ENCODE measurements at regions not wholly inside any gene's neighbourhood (a gene's known extent, or its start where the extent isn't known, plus 50 kb on each side); places are given as distances from the start of the nearest gene placed in this dataset.

DNA sequence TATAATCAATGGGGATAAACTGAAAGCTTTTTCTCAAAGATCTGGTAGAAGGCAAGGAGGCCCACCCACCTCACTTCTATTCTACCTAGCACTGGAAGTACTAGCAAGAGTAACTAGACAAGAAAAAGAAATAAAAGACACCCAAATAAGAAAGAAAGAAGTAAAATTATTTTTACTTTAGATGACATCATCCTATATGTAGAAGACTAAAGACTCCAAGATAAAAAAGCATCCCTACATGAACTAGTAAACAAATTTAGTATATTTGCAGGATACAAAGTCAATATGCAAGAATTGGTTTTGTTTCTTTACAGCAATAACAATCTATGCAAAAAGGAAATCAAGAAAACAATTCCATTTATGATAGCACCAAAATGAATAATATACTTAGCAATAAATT is 201.5 kb upstream of the KIRREL3 start:
- DNase-seq (ENCODE audit: low read depth in 1 of 2, low spot score in 1 of 2), result no peak

DNA sequence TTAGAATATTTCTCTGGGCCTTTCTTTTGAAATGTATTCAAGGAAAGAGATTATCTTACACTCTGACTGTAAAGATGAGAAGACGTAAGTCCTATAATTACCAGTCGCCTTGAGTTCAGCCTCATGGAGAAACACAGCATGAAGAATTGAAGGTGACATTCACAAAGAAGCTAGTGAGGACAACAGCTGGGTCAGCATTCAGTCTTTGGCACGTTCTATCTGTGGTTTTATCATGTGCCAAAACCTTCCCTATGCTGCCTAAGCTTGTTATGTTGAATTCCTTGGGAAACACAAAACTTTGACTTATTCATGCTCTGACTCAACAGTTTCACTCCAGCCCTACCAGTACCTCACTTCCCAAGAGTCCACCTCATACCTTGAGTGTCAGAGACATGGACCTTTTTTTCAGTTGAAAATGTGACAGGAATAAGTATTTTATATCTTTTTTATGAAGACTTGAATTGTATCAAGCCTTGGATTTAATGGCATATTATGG is 198.8 kb upstream of the KIRREL3 start:
- no peak for DNase-seq (ENCODE audit: low read depth in 1 of 2, low spot score in 1 of 2)

DNA sequence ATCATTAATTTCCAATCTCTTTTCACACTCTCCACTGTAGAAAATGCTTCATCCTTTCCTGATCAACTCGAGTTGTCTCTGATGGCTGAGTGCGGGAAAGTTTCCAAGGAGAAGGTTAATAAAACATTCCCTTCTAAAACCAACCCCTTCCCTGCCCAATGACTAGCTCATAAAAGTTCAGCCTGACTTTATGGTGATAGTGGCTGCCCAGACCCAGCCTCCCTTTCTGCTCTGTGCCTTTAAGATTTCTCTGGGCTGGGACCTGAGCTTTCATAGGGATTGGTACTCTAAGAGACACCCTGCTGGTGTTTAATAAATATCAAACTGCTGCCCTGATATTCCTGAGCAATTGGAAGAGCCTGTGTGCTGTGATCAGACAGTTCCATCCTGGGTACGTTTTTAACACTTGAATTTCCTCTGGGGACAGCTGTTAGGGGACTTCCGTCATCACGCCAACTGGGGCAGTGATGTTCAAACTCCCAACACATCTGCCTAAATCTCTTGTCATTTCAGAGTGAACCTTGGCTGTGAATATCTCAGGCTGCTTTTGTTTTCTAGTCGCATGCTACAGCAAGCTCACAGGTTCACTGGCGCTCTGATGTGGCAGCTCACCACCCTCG is 195.0 kb upstream of the KIRREL3 start:
- no peak for DNase-seq (ENCODE audit: low read depth in 1 of 2, low spot score in 1 of 2)

DNA sequence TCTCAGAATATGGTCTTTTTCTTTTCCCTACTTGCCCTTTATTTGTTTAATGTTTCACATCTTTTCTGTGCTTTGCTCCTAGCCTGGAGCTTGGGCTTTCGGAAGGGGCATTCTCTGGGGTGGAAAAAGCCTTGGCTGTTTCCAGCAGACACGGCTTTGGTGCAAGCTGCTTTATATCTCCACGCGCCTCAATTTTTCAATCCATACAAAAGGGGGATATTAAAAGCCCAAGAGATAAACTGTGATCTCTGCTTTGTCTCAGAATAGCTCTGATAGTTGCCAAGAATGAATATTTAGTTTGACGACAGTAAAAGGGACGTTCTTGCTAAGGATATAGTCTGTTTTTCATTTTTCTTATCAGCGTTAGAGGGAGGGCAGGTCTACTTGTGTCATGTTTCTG is 194.0 kb upstream of the KIRREL3 start:
- no peak for DNase-seq (ENCODE audit: low read depth in 1 of 2, low spot score in 1 of 2)

DNA sequence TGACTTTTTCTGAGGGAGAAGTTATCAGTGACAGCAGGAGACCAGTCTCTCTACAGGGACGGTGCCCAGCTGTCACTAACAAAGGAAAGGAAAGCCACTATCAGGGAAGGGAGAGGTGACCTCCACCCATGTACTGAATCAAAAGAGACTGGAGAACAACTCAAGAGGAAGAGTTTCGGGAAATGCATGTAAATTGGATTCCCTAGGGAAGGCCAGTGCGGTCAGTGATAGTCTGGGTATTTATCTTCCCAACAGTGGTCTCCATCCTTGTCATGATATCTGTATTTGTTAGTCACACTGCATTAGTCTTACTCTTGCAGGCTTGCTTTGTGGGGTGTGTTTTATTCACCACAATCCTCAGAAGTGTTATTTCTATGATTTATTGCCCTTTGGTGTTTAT is 193.4 kb upstream of the KIRREL3 start:
- no peak for DNase-seq (ENCODE audit: low read depth in 1 of 2, low spot score in 1 of 2)

DNA sequence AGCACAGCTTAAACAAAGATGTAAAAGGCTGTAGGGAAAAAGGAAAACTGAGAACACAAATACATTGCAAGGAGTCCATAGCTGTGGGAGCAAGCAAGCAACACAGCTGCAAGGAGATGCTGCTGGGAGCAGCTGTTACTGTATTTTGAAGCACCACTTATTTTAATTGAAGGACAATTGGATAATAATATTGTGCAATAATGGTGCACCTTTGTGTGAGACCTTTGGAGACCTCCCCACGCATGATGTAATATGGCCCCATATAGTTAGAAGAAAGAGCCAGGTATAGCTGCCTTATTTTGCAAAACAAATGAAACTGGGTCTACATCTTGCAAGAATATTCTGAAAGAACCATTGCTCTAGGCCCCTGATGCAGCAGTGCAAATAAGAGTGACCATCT is 191.1 kb upstream of the KIRREL3 start:
- no peak for DNase-seq (ENCODE audit: low read depth in 1 of 2, low spot score in 1 of 2)

DNA sequence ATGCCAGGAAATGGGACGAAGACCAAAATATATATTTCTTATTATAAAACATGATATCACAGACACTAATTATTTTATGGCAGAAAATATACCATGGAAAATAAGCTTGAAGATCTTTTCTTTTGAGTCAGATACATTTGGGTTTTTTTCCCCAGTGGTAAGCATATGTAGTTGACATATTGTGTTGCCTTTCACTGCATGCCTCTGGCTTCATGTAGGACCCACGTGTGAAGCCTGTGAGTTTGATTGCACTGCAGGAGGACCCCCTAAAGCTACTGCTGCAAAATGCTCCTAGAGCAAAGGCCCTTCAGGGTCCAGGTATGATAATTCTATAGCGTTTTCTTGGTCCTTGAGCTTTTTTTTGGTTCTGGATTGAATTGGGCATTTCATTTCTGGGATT is 190.7 kb upstream of the KIRREL3 start:
- no peak for DNase-seq (ENCODE audit: low read depth in 1 of 2, low spot score in 1 of 2)

DNA sequence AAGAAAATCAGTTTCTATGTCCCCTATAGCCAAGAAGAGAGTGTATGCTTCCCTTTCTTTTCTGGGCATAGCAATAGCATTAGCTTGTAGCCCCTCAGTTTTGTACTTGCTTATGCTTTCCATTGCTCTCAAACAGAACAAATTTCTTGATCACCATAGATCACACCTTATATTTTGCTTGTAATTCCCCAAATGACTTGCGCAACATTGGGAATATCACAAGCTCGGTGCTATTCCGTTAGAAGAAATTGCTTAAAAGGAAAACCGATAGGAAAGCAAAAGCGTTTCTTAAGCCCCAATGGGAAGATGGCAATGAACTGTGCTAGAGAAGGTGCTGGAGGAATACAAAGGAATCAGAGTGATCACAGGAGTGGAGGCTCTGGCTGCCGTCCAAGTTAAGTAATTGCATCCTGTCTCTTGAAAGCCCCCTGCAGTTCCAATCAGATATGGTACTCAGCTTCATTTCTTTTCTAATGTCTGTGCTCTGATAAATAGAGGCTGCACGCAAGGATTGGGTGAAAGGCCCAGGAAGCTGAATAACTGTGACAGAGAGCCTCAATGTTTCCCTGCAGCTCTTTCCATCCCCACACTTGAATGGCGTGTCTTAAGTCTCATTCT is 182.1 kb upstream of the KIRREL3 start:
- DNase-seq (ENCODE audit: low read depth in 1 of 2, low spot score in 1 of 2), result no peak

DNA sequence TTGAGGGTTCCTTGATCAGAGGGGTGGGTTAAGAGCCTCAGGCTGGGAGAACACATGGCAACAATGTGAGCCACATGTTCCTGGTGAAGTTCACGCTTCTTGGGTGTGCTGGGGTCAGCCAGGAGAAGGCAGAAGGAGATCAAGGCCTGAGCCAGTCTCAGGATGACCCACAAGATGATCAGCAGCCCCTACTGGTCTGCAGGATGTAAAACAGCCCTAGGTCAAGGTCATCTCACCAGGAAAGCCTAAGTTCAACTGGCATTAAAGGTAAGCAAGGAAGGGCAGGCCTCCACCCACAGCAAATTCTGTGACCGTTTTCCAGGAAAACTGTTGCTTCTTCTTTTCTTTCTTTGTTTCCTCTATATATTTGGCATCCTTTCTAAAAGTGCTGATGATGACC is 156.7 kb upstream of the KIRREL3 start:
- no peak for DNase-seq (ENCODE audit: low read depth in 1 of 2, low spot score in 1 of 2)

DNA sequence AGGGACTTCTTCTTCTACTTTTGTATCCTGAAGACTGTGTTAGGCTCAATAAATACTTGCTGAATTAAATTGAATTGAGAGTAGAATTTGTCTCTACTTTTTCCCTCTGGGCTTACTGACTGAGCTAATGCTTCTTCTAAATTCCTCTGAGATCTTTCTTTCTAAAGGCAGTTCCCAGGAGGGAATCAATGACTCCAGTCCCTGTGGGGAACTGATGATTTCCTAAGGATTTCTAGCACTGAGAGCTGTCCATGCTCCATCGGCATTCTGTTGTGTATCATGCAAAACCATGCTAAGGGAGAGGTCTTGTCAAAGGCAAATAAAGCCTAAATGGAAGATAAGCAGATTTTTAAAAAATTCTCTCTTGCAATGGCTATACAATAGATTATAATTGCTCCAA is 148.8 kb upstream of the KIRREL3 start:
- no peak for DNase-seq (ENCODE audit: low read depth in 1 of 2, low spot score in 1 of 2)

DNA sequence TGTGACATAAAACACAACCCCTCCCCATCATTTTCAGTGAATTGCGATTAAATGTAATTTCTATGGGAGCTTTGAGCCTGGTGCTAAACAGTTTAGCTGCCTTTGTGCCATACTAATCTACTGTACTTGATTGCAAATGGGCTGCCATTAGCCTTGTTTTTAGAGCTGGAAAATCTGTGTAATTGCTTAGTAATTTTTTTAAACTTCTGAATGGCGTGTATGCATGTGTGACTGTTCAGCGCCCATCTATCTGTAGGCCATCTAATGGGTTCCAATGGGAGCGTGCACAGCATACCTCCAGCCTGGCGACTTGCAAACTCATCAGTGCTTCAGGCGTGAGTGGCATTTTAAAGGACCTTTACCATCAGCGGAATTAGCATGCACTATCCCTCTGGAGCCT is 142.7 kb upstream of the KIRREL3 start:
- DNase-seq (ENCODE audit: low read depth in 1 of 2, low spot score in 1 of 2), result no peak

DNA sequence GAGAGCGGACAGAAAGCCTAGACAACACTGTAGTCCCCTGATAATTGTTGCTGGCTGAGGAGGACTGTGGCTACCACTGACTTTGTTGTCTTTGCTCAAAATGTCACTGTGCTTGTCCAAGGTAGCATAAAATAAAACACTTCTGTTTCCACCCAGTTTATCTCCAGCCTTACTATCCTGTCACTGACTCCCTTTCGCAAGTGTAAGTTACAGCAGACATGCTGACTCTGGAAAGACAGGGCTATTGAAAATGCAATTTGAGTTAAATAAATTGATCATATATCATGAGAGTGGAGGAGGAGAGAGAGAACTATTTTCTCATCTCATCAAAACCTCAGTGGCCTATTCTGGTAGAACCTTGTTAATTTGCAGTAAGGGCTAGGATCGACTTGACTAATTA is 138.0 kb upstream of the KIRREL3 start:
- DNase-seq (ENCODE audit: low read depth in 1 of 2, low spot score in 1 of 2), result no peak

DNA sequence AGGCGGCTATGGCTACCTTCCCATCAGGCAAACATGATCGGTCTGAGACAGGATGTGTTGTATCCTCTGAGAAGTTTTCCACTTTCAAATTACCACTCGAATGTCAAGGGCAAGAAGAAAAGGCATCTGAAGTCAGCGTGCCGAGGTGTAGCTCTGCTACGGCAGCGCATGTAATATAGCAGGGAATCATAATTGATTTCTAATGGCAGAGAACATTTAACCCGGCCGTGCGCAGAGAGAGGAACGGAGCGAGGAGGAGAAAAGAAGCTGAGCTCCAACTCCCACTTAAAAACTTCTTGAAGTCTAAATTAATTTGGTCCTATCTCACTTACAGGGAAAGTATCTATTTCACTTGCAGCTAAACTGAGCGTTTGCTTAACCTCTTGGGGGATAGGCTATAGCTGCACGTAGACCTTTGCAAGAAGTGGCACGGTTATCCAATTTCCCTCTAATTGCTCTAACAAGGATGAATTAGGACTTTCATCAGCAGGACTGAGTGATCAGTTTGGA is 137.3 kb upstream of the KIRREL3 start:
- DNase-seq (ENCODE audit: low read depth in 1 of 2, low spot score in 1 of 2), result no peak

DNA sequence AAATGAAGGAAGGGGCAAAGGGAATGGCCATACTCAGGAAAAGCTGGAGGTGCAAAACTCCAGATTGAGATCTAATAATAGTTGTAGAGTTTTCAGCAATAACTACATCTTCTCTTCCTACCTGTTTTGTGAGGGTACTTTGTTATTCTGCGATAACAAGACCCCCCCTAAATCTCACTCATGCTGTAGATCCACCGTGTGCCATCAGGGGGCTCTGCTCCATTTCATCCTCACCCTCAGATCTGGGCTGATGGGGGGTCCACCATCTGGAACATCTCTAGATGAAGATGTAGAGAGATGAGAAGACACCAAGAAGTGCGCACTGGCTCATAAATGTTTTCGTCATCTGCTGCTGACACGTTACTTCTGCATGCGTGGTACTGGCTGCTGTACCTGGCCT is 135.9 kb upstream of the KIRREL3 start:
- no peak for DNase-seq (ENCODE audit: low read depth in 1 of 2, low spot score in 1 of 2)

DNA sequence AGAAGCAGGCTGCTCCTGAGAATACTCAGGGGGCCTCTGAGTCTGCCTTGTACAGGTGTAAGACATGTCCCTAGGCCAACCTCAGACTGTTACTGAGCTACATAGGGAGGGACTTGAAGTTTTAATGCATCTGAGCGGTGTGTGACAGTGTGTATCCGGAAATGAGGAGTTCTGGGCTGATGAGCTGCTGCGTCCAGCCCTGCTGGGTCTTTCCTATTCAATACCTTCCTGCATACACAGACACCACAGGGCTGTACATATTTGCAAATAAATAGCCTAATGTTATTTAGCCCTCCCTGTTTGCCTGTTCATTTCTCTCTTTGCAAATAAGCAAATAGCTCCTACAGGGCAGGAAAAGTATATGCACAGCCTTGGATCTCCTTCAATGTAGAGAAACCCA is 134.7 kb upstream of the KIRREL3 start:
- no peak for DNase-seq (ENCODE audit: low read depth in 1 of 2, low spot score in 1 of 2)

DNA sequence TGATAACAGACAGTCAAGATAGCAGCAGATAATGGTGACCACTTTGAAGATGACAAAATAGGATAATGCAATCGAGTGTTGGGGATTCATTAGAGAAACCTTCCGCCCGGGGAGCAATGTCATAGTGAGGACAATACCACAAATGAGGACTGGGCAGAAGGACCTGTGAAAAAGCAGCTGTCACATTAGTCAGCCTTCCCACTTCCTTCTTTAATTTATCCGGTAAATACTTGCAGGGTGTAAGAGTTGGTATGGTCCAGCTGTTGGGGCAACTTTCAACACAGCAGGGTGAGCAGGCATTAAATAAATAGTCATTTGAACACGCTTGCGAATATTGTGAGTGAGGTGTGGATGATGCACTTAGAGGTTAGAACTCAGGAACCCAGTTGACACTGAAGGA is 132.5 kb upstream of the KIRREL3 start:
- no peak for DNase-seq (ENCODE audit: low read depth in 1 of 2, low spot score in 1 of 2)

DNA sequence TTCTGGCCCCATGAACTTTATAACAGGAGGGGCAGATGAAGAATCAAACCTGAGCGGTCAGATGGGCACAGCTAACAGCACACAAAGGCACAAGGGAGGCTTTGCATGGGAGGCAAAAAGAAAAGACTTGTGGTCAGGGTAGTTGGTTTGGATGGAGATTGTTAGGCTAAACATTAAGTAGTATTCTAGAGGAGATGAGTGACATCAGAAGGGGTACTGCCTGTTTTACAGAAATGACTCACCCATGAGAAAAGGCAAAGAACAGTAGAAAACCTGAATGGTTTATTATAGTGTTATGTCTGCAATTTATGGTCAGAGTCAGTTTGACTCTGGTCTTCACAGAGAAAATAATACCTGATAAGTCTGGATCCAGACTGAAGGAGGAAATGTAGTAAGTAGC is 129.8 kb upstream of the KIRREL3 start:
- no peak for DNase-seq (ENCODE audit: low read depth in 1 of 2, low spot score in 1 of 2)

DNA sequence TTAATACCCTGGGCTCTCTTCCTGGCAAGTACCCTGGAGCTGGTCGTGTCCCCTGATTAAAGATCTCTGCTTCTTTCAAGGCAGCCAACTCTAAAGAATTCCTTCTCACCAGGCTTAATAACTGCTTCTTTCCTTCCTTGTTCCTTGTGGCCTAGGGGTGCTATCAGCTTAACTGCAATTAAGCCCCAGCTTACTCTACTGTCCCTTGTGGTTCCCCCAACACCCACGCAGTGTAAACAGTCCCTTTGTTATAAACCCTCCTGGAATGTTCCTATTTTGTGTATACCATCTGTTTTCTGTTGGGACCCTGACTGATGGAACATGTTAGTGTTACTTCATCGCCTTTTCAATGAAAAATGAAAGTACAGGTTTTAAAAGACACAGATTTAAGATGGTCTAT is 126.4 kb upstream of the KIRREL3 start:
- no peak for DNase-seq (ENCODE audit: low read depth in 1 of 2, low spot score in 1 of 2)

DNA sequence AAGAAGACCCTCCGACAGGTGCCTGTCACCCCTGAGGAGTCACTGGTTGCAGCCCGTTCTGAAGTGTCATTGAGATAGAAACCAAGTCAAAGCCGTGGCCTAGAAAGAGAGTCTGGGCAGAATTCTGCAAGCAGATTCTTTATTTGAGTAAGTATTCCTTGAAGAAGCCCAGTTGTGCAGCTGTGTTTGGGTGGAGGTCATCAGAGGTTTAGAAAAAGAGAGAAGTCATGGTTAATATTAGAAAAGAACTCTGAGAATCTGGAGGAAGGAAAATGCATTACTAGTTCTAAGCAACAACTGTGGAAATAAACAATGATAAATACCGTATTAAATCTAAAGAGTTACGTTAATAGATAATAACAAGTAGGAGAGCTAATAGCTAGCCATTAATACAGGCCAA is 118.8 kb upstream of the KIRREL3 start:
- no peak for DNase-seq (ENCODE audit: low read depth in 1 of 2, low spot score in 1 of 2)

DNA sequence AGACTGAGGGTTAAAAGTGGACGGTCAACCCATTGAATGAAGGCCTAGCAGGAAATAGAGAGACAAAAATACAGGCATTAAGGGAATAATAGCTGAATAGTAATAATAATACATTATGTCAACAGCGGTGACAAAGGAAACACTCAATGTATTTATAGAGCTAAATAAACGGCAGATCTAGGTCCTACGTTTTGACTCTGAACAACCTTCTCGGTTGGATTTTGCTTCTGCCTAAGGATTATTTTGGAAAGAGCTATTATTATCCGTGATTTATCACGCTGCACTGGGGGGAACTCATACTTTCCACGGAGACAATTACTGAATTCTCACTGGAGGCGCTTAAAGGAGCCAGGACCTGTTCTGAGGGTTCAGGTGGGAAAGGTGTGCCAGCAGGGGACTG is 118.2 kb upstream of the KIRREL3 start:
- no peak for DNase-seq (ENCODE audit: low read depth in 1 of 2, low spot score in 1 of 2)

DNA sequence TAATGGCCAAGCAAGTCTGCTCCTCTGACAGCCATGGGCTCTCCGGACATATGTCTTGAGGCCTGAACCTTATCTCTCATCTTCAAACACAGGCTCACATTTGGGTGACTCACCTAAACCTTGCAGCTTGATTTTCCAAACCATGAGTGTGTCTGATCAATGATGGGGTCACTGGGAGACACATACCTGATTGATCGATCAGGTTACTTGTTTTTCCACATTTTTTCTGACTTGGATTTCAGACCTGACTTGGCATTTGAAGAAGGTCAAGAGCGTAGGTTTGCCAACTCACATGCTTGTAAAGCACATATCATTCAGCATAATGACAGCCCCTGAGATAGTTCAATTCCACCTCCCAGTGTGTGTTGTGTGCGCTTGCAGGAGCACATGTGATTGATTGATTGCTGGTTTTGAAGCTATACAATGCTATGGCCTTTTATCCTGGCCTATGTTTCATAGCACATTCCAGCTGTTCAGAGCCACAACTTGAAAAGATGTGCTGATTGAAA is 116.7 kb upstream of the KIRREL3 start:
- no peak for DNase-seq (ENCODE audit: low read depth in 1 of 2, low spot score in 1 of 2)

DNA sequence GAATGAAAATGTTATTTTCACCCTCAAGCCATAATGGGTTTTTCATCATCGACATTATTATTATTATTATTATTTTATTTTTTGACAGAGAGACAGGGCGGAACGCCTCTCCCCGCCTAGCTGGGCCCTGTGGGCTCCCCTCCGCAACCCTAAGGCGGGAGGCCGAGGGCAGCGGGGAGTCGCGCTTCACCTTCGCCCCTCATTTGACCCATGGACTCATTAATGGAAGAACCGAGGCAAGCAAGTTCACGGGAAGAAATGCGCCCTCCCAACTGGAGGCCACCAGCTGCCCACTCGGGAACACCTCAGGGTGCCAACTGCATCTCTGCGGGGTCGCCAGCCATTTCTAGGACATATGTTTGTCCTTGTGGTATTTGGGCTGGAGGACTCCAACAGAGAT is 115.3 kb upstream of the KIRREL3 start:
- no peak for DNase-seq (ENCODE audit: low read depth in 1 of 2, low spot score in 1 of 2)

DNA sequence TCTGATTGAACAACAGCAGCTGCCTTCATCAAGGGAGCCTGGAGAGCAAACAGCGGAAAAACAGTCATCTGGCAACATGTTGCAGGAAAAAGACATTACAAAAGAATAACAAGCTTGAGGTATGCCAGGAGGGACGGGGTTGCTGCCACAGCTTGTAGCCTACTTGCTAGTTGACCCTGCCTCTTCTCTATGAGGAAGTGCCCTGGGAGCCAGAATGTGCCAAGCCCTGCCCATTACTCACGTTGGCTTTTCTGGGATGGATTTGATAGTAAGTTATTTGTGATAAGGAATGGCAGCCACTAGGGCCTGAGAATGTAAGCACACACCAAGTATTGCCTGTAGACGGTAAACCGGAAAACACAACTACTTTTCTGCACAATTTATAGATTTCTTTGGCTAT is 113.5 kb upstream of the KIRREL3 start:
- no peak for DNase-seq (ENCODE audit: low read depth in 1 of 2, low spot score in 1 of 2)

All from activated CD4-positive, alpha-beta T cell treated with anti-CD3 and anti-CD28 coated beads, Interleukin-2, amount 50 U/mL, for 24 hours (primary cell).